HEK293 (cell line): ENCODE measurements at regions not wholly inside any gene's neighbourhood (a gene's known extent, or its start where the extent isn't known, plus 50 kb on each side); places are given as distances from the start of the nearest gene placed in this dataset.
"Not testable (repeated sequence)": the region's sequence is repeated elsewhere in the genome, so short reads cannot be mapped to it uniquely, and the experiment has no call there.

Experiments
- ZFP3 ChIP-seq: fragments of 450-650 bp; formaldehyde crosslinking; IDR thresholded peaks from 2 replicates; pipeline ENCODE4 v1.5.1; 2016; ENCODE audit warnings: low read depth, missing biosample characterization, missing genetic modification characterization
- ZNF629 ChIP-seq: fragments of 450-650 bp; formaldehyde crosslinking; IDR thresholded peaks from 2 replicates; pipeline ENCODE4 v1.5.1; 2017; ENCODE audit warnings: missing biosample characterization, missing genetic modification characterization
- ZNF701 ChIP-seq: fragments of 450-650 bp; formaldehyde crosslinking; IDR thresholded peaks from 2 replicates; pipeline ENCODE4 v1.5.1; 2016; ENCODE audit warnings: missing biosample characterization, missing genetic modification characterization
- ZSCAN23 ChIP-seq: fragments of 450-650 bp; formaldehyde crosslinking; IDR thresholded peaks from 2 replicates; pipeline ENCODE4 v1.5.1; 2016; ENCODE audit warnings: missing biosample characterization, missing genetic modification characterization
- TF ChIP-seq, protein P1 (sequence below): fragments of 450-650 bp; formaldehyde crosslinking; IDR thresholded peaks from 2 replicates; pipeline ENCODE4 v1.5.1; 2016; ENCODE audit warnings: missing biosample characterization, missing genetic modification characterization
- TF ChIP-seq, protein P2 (sequence below): fragments of 450-650 bp; formaldehyde crosslinking; optimal IDR thresholded peaks from 2 replicates; pipeline ENCODE3; 2016; ENCODE audit warnings: missing biosample characterization, mild to moderate bottlenecking, missing genetic modification characterization
- TF ChIP-seq, protein P3 (sequence below): sonication (generic); formaldehyde crosslinking; IDR thresholded peaks from 2 replicates; pipeline ENCODE4 v1.8.1; 2022; ENCODE audit warnings: mild to moderate bottlenecking, moderate library complexity, missing genetic modification reagents

DNA sequence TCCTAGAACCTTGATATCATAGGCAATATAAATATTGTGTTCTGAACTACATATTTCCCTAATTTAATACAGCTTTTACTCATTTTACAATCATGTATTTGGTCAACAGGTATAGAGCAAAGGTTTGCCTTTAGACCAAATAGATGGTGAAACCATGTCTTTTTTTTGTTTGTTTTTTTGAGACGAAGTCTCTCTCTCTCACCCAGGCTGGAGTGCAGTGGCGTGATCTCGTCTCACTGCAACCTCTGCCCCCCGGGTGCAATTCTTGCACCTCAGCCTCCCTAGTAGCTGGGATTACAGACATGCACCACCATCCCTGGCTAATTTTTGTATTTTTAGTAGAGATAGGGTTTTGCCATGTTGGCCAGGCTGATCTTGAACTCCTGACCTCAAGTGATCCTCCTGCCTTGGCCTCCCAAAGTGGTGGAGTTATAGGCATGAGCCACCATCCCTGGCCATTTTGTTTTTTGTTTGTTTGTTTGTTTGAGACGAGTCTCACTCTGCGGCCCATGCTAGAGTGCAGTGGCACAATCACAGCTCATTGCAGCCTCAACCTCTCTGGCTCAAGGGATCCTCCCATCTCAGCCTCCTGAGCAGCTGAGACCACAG is 243.7 kb upstream of the FOXN3 start:
- TF ChIP-seq, protein P1, sequence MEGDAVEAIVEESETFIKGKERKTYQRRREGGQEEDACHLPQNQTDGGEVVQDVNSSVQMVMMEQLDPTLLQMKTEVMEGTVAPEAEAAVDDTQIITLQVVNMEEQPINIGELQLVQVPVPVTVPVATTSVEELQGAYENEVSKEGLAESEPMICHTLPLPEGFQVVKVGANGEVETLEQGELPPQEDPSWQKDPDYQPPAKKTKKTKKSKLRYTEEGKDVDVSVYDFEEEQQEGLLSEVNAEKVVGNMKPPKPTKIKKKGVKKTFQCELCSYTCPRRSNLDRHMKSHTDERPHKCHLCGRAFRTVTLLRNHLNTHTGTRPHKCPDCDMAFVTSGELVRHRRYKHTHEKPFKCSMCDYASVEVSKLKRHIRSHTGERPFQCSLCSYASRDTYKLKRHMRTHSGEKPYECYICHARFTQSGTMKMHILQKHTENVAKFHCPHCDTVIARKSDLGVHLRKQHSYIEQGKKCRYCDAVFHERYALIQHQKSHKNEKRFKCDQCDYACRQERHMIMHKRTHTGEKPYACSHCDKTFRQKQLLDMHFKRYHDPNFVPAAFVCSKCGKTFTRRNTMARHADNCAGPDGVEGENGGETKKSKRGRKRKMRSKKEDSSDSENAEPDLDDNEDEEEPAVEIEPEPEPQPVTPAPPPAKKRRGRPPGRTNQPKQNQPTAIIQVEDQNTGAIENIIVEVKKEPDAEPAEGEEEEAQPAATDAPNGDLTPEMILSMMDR (tag by site-specific recombination): not testable (repeated sequence)
- TF ChIP-seq ZFP3, ZSCAN23, ZNF701, ZNF629 (tag by site-specific recombination): not testable (repeated sequence)
- TF ChIP-seq, protein P2, sequence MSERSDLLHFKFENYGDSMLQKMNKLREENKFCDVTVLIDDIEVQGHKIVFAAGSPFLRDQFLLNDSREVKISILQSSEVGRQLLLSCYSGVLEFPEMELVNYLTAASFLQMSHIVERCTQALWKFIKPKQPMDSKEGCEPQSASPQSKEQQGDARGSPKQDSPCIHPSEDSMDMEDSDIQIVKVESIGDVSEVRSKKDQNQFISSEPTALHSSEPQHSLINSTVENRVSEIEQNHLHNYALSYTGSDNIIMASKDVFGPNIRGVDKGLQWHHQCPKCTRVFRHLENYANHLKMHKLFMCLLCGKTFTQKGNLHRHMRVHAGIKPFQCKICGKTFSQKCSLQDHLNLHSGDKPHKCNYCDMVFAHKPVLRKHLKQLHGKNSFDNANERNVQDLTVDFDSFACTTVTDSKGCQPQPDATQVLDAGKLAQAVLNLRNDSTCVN: not testable (repeated sequence)
- TF ChIP-seq, protein P3, sequence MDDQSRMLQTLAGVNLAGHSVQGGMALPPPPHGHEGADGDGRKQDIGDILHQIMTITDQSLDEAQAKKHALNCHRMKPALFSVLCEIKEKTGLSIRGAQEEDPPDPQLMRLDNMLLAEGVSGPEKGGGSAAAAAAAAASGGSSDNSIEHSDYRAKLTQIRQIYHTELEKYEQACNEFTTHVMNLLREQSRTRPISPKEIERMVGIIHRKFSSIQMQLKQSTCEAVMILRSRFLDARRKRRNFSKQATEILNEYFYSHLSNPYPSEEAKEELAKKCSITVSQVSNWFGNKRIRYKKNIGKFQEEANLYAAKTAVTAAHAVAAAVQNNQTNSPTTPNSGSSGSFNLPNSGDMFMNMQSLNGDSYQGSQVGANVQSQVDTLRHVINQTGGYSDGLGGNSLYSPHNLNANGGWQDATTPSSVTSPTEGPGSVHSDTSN (CRISPR knock-in tag): not testable (repeated sequence)
